Activated CD8-positive, alpha-beta T cell treated with anti-CD3 and anti-CD28 coated beads for 36 hours (primary cell): ENCODE measurements at regions not wholly inside any gene's neighbourhood (a gene's known extent, or its start where the extent isn't known, plus 50 kb on each side); places are given as distances from the start of the nearest gene placed in this dataset.

Experiments
- ATAC-seq: fragments of 200-7000 bp; cut with Tn5 transposase; one replicate; pipeline ENCODE4 v1.10.0; 2021; ENCODE audit warnings: mild to moderate bottlenecking, moderate library complexity
- CTCF ChIA-PET: fragments of 350-600 bp; sonication (Branson Sonifier 250); formaldehyde crosslinking; loops from one replicate; lab custom pipeline; 2021; ENCODE audit warnings: antibody characterized with exemption; lab: Charles Lee
- POLR2A ChIA-PET: fragments of 350-600 bp; sonication (Branson Sonifier 250); formaldehyde crosslinking; loops from one replicate; lab custom pipeline; 2021; ENCODE audit warnings: antibody characterized with exemption; lab: Charles Lee
- DNase-seq: peaks from one replicate; pipeline ENCODE4 v3.0.0-alpha.2; 2020
- H3K27ac Mint-ChIP-seq: one replicate; pipeline ENCODE4 v1.8.0; 2021; ENCODE audit warnings: mild to moderate bottlenecking, mixed read lengths
- H3K27me3 Mint-ChIP-seq: one replicate; pipeline ENCODE4 v1.8.0; 2021; ENCODE audit warnings: mixed read lengths
- H3K36me3 Mint-ChIP-seq: one replicate; pipeline ENCODE4 v1.8.0; 2021; ENCODE audit warnings: low read depth, mixed read lengths
- H3K4me1 Mint-ChIP-seq: one replicate; pipeline ENCODE4 v1.8.0; 2021; ENCODE audit warnings: low read depth, mixed read lengths
- H3K4me3 Mint-ChIP-seq: one replicate; pipeline ENCODE4 v1.8.0; 2021; ENCODE audit warnings: mild to moderate bottlenecking, moderate library complexity, mixed read lengths
- H3K9me3 Mint-ChIP-seq: one replicate; pipeline ENCODE4 v1.8.0; 2021; ENCODE audit warnings: mixed read lengths
- CTCF ChIP-seq: fragments of 200-600 bp; IDR thresholded peaks from one replicate; pipeline ENCODE4 v1.8.0; 2022; ENCODE audit warnings: antibody characterized with exemption, mild to moderate bottlenecking
- intact Hi-C: fragments of 100-400 bp; cut with micrococcal nuclease; formaldehyde crosslinking; loops from one replicate; pipeline ENCODE4 v1.10.0; 2022

- H3K4me1 Mint-ChIP-seq: peaks cover 21% of the 10 kb centered on the region
- H3K36me3 Mint-ChIP-seq: no peaks in the 10 kb centered on the region
- no peak for DNase-seq
- intact Hi-C loops: no loop called here
- ChIA-PET POLR2A (no interaction called here), CTCF (interaction anchor here (0.9 kb wide), 1 partner anchor 13 kb away, joined by 3 read pairs; no protein-coding TSS in a partner anchor)
- H3K9me3 Mint-ChIP-seq: no peaks in the 10 kb centered on the region
- no peak overlapping the region for H3K4me3 Mint-ChIP-seq
- peaks cover 2% of the 10 kb centered on the region for H3K27me3 Mint-ChIP-seq
- no peak overlapping the region for H3K27ac Mint-ChIP-seq
- ATAC-seq: no peak
- TF ChIP-seq CTCF: no peak
Measured at GRCh38 chr22:49662681-49663080, 165.0 kb downstream of the BRD1 start.

- CTCF ChIA-PET: interaction anchor here (0.8 to 1.6 kb wide), 2 partner anchors 16 to 41 kb away, joined by 3 to 5 read pairs; no protein-coding TSS in a partner anchor
- Mint-ChIP-seq H3K9me3 (no peaks in the 10 kb centered on the region), H3K27me3 (no peaks in the 10 kb centered on the region), H3K4me3 (no peak overlapping the region), H3K4me1 (peaks cover 23% of the 10 kb centered on the region), H3K36me3 (peaks cover 10% of the 10 kb centered on the region), H3K27ac (peak overlapping the region; percentile 55)
- POLR2A ChIA-PET: no interaction called here
- peak; percentile 49 for DNase-seq
- intact Hi-C loops: no loop called here
- no peak for TF ChIP-seq CTCF
- peak; percentile 45 for ATAC-seq
Measured at GRCh38 chr22:49660794-49661781, 166.6 kb downstream of the BRD1 start.

- Mint-ChIP-seq H3K9me3 (no peaks in the 10 kb centered on the region), H3K36me3 (peaks cover 18% of the 10 kb centered on the region), H3K4me3 (no peak overlapping the region), H3K4me1 (peaks cover 28% of the 10 kb centered on the region), H3K27me3 (no peaks in the 10 kb centered on the region), H3K27ac (no peak overlapping the region)
- CTCF ChIA-PET: interaction anchor here (0.8 to 1.6 kb wide), 2 partner anchors 16 to 41 kb away, joined by 3 to 5 read pairs; no protein-coding TSS in a partner anchor
- intact Hi-C loops: no loop called here
- no peak for ATAC-seq
- DNase-seq: no peak
- TF ChIP-seq CTCF: no peak
- POLR2A ChIA-PET: no interaction called here
Measured at GRCh38 chr22:49660321-49660720, 167.4 kb downstream of the BRD1 start.

- intact Hi-C loops: no loop called here
Measured at GRCh38 chr22:49659924-49660315, 167.8 kb downstream of the BRD1 start.

More at GRCh38 chr22:49659924-49660315, 167.8 kb downstream of the BRD1 start:
- H3K9me3 Mint-ChIP-seq: no peaks in the 10 kb centered on the region
- H3K36me3 Mint-ChIP-seq: peaks cover 22% of the 10 kb centered on the region
- ATAC-seq: no peak
- H3K27me3 Mint-ChIP-seq: no peaks in the 10 kb centered on the region
- no peak overlapping the region for H3K4me3 Mint-ChIP-seq
- ChIA-PET CTCF (interaction anchor here (1.6 kb wide), 1 partner anchor 42 kb away, joined by 5 read pairs; no protein-coding TSS in a partner anchor), POLR2A (no interaction called here)
- peaks cover 30% of the 10 kb centered on the region for H3K4me1 Mint-ChIP-seq
- no peak overlapping the region for H3K27ac Mint-ChIP-seq
- no peak for TF ChIP-seq CTCF
- no peak for DNase-seq
